CD4-positive, alpha-beta T cell (primary cell): ENCODE measurements at regions not wholly inside any gene's neighbourhood (a gene's known extent, or its start where the extent isn't known, plus 50 kb on each side); places are given as distances from the start of the nearest gene placed in this dataset.

Experiments used
- ATAC-seq: fragments of 200-7000 bp; cut with Tn5 transposase; one replicate; pipeline ENCODE4 v1.10.0; 2022; ENCODE audit warnings: mild to moderate bottlenecking; ENCODE audit not compliant: poor library complexity
- CTCF ChIA-PET: fragments of 350-600 bp; sonication (Branson Sonifier 250); formaldehyde crosslinking; loops from one replicate; lab custom pipeline; 2021; ENCODE audit warnings: antibody characterized with exemption, inconsistent platforms; lab: Charles Lee
- POLR2A ChIA-PET: fragments of 350-600 bp; sonication (Branson Sonifier 250); formaldehyde crosslinking; loops from one replicate; lab custom pipeline; 2021; ENCODE audit warnings: antibody characterized with exemption, inconsistent platforms; lab: Charles Lee
- DNase-seq, 14 experiments: peaks; one replicate each; pipeline ENCODE4 v3.0.0-alpha.2; 2013 to 2020; ENCODE audit warnings: mixed read lengths in 2 of 14
- H3K27ac ChIP-seq, 2 donors: one replicate each; pipeline versions ENCODE4 v1.5.1 to v1.7.0; 2013; ENCODE audit warnings: low read length in 2 of 2, low read depth in 1 of 2, mild to moderate bottlenecking in 1 of 2
- H3K27me3 ChIP-seq, 2 experiments: 1 replicate in 1 of 2; 2 replicates in 1 of 2; pipeline versions ENCODE4 v1.6.1 to v1.7.0; 2013; ENCODE audit warnings: low read length in 2 of 2, control low read depth in 1 of 2, mild to moderate bottlenecking in 1 of 2, moderate library complexity in 1 of 2; ENCODE audit not compliant: insufficient read depth in 2 of 2, control insufficient read depth in 1 of 2
- H3K36me3 ChIP-seq: one replicate; pipeline ENCODE4 v1.6.1; 2013; ENCODE audit warnings: low read length, control low read depth; ENCODE audit not compliant: insufficient read depth
- H3K4me1 ChIP-seq: one replicate; pipeline ENCODE4 v1.6.1; 2013; ENCODE audit warnings: low read length, control low read depth; ENCODE audit not compliant: insufficient read depth
- H3K4me3 ChIP-seq: one replicate; pipeline ENCODE4 v1.5.1; 2013; ENCODE audit warnings: mild to moderate bottlenecking, low read length, moderate library complexity
- H3K9me3 ChIP-seq, 2 experiments: 1 replicate in 1 of 2; 2 replicates in 1 of 2; pipeline versions ENCODE4 v1.6.1 to v1.7.0; 2013; ENCODE audit warnings: low read length in 2 of 2, mild to moderate bottlenecking in 2 of 2, control low read depth in 1 of 2, moderate library complexity in 1 of 2; ENCODE audit not compliant: control insufficient read depth in 1 of 2, insufficient read depth in 1 of 2
- H3K27ac Mint-ChIP-seq: one replicate; pipeline ENCODE4 v1.8.0; 2020; ENCODE audit warnings: mixed read lengths
- H3K27me3 Mint-ChIP-seq: one replicate; pipeline ENCODE4 v1.8.0; 2021; ENCODE audit warnings: mixed read lengths
- H3K36me3 Mint-ChIP-seq: one replicate; pipeline ENCODE4 v1.8.0; 2021; ENCODE audit warnings: low read depth, mixed read lengths
- H3K4me1 Mint-ChIP-seq: one replicate; pipeline ENCODE4 v1.8.0; 2021; ENCODE audit warnings: low read depth, mixed read lengths
- H3K4me3 Mint-ChIP-seq: one replicate; pipeline ENCODE4 v1.8.0; 2020; ENCODE audit warnings: mild to moderate bottlenecking, mixed read lengths
- H3K9me3 Mint-ChIP-seq: one replicate; pipeline ENCODE4 v1.8.0; 2020; ENCODE audit warnings: mixed read lengths
- CTCF ChIP-seq: fragments of 200-600 bp; IDR thresholded peaks from one replicate; pipeline ENCODE4 v1.8.0; 2022; ENCODE audit warnings: antibody characterized with exemption, mild to moderate bottlenecking
- intact Hi-C, 2 experiments: fragments of 100-400 bp; cut with DNase I in 1 of 2; cut with micrococcal nuclease in 1 of 2; formaldehyde crosslinking; loops; one replicate each; pipeline versions ENCODE4 v1.15.1 to v1.9.0; 2023 to 2025; cut with DNase I, micrococcal nuclease

- Mint-ChIP-seq H3K4me3 (no peak overlapping the region), H3K9me3 (no peaks in the 10 kb centered on the region), H3K27ac (no peak overlapping the region), H3K4me1 (no peaks in the 10 kb centered on the region), H3K27me3 (no peaks in the 10 kb centered on the region), H3K36me3 (no peaks in the 10 kb centered on the region)
- H3K9me3 ChIP-seq = peaks cover 0 to 4% of the 10 kb centered on the region in 2 experiments
- DNase-seq = no peak
- no peak for ATAC-seq
- POLR2A ChIA-PET = no interaction called here
- no peaks in the 10 kb centered on the region for H3K36me3 ChIP-seq
- intact Hi-C loops = no loop called here
- CTCF ChIA-PET = no interaction called here
- H3K4me1 ChIP-seq = no peaks in the 10 kb centered on the region
- no peak overlapping the region for H3K27ac ChIP-seq
- H3K27me3 ChIP-seq = no peaks in the 10 kb centered on the region
- no peak for TF ChIP-seq CTCF
- H3K4me3 ChIP-seq = no peak overlapping the region
Measured at GRCh38 chr3:107106907-107107306, 270.3 kb upstream of the CCDC54 start.

- no peak overlapping the region for H3K4me3 ChIP-seq
- H3K36me3 ChIP-seq = no peaks in the 10 kb centered on the region
- H3K36me3 Mint-ChIP-seq = no peaks in the 10 kb centered on the region
- ChIA-PET POLR2A (no interaction called here), CTCF (no interaction called here)
- no peak overlapping the region for H3K4me3 Mint-ChIP-seq
- H3K9me3 ChIP-seq = peaks cover 0 to 4% of the 10 kb centered on the region in 2 experiments
- no peaks in the 10 kb centered on the region for H3K9me3 Mint-ChIP-seq
- H3K27ac ChIP-seq = no peak overlapping the region
- H3K27ac Mint-ChIP-seq = no peak overlapping the region
- ATAC-seq = no peak
- no peaks in the 10 kb centered on the region for H3K27me3 ChIP-seq
- no peak for TF ChIP-seq CTCF
- peaks cover 4% of the 10 kb centered on the region for H3K27me3 Mint-ChIP-seq
- no peaks in the 10 kb centered on the region for H3K4me1 Mint-ChIP-seq
- intact Hi-C loops = no loop called here
- DNase-seq = no peak
- no peaks in the 10 kb centered on the region for H3K4me1 ChIP-seq
Measured at GRCh38 chr3:107110596-107111305, 266.5 kb upstream of the CCDC54 start.

GRCh38 chr3:107111872-107112271 is 265.4 kb upstream of the CCDC54 start:
- H3K4me1 ChIP-seq = no peaks in the 10 kb centered on the region
- no peaks in the 10 kb centered on the region for H3K9me3 Mint-ChIP-seq
- H3K27me3 Mint-ChIP-seq = peaks cover 7% of the 10 kb centered on the region
- ATAC-seq (no peak), DNase-seq (no peak)
- ChIA-PET POLR2A (no interaction called here), CTCF (no interaction called here)
- no peak overlapping the region for H3K27ac ChIP-seq
- H3K36me3 Mint-ChIP-seq = no peaks in the 10 kb centered on the region
- no peak overlapping the region for H3K4me3 Mint-ChIP-seq
- no peak overlapping the region for H3K4me3 ChIP-seq
- intact Hi-C loops = no loop called here
- H3K9me3 ChIP-seq = peaks cover 0 to 5% of the 10 kb centered on the region in 2 experiments
- no peaks in the 10 kb centered on the region for H3K27me3 ChIP-seq
- TF ChIP-seq CTCF = no peak
- H3K36me3 ChIP-seq = no peaks in the 10 kb centered on the region
- H3K4me1 Mint-ChIP-seq = no peaks in the 10 kb centered on the region
- no peak overlapping the region for H3K27ac Mint-ChIP-seq
